GM18502 (cell line): ENCODE measurements at regions not wholly inside any gene's neighbourhood (a gene's known extent, or its start where the extent isn't known, plus 50 kb on each side); places are given as distances from the start of the nearest gene placed in this dataset.
"Not testable (repeated sequence)": the region's sequence is repeated elsewhere in the genome, so short reads cannot be mapped to it uniquely, and the experiment has no call there.

Source experiments
- ATAC-seq: cut with Tn5 transposase; IDR thresholded peaks from one replicate; pipeline ENCODE4 v1.9.1; 2021; ENCODE audit warnings: mild to moderate bottlenecking; ENCODE audit not compliant: unreplicated experiment, poor library complexity

GRCh38 chr2:222760301-222760897 is 88.9 kb downstream of the MOGAT1 start:
- no peak for ATAC-seq

- no peak for ATAC-seq
Observed at GRCh38 chr2:222761888-222762287, 90.4 kb downstream of the MOGAT1 start.

- no peak for ATAC-seq
Observed at GRCh38 chr2:222762342-222762741, 90.9 kb downstream of the MOGAT1 start.

- not testable (repeated sequence) for ATAC-seq
Observed at GRCh38 chr2:222765883-222766282, 94.4 kb downstream of the MOGAT1 start.

- ATAC-seq, result not testable (repeated sequence)
Observed at GRCh38 chr2:222768019-222768418, 92.8 kb upstream of the ACSL3 start.

GRCh38 chr2:222769446-222769845 is 91.4 kb upstream of the ACSL3 start:
- ATAC-seq, result no peak

GRCh38 chr2:222769941-222770340 is 90.9 kb upstream of the ACSL3 start:
- ATAC-seq, result no peak

- ATAC-seq, result no peak
Observed at GRCh38 chr2:222771832-222772231, 89.0 kb upstream of the ACSL3 start.

GRCh38 chr2:222774941-222775340 is 85.9 kb upstream of the ACSL3 start:
- no peak for ATAC-seq

- ATAC-seq, result no peak
Observed at GRCh38 chr2:222776792-222777191, 84.0 kb upstream of the ACSL3 start.

GRCh38 chr2:222778400-222778799 is 82.4 kb upstream of the ACSL3 start:
- no peak for ATAC-seq

- ATAC-seq, result no peak
Observed at GRCh38 chr2:222779145-222779832, 81.5 kb upstream of the ACSL3 start.

GRCh38 chr2:222780051-222780450 is 80.8 kb upstream of the ACSL3 start:
- no peak for ATAC-seq

- ATAC-seq, result no peak
Observed at GRCh38 chr2:222782201-222782730, 78.6 kb upstream of the ACSL3 start.

- ATAC-seq, result no peak
Observed at GRCh38 chr2:222783592-222783991, 77.2 kb upstream of the ACSL3 start.

- no peak for ATAC-seq
Observed at GRCh38 chr2:222790932-222791331, 69.9 kb upstream of the ACSL3 start.

- no peak for ATAC-seq
Observed at GRCh38 chr2:222792001-222792611, 68.7 kb upstream of the ACSL3 start.

GRCh38 chr2:222794585-222795449 is 66.0 kb upstream of the ACSL3 start:
- no peak for ATAC-seq

- no peak for ATAC-seq
Observed at GRCh38 chr2:222795450-222796357, 65.1 kb upstream of the ACSL3 start.
